CD4-positive, alpha-beta T cell (primary cell): ENCODE measurements at regions not wholly inside any gene's neighbourhood (a gene's known extent, or its start where the extent isn't known, plus 50 kb on each side); places are given as distances from the start of the nearest gene placed in this dataset.

ENCODE experiments used
- ATAC-seq: fragments of 200-7000 bp; cut with Tn5 transposase; one replicate; pipeline ENCODE4 v1.10.0; 2022; ENCODE audit warnings: mild to moderate bottlenecking; ENCODE audit not compliant: poor library complexity
- CTCF ChIA-PET: fragments of 350-600 bp; sonication (Branson Sonifier 250); formaldehyde crosslinking; loops from one replicate; lab custom pipeline; 2021; ENCODE audit warnings: antibody characterized with exemption, inconsistent platforms; lab: Charles Lee
- POLR2A ChIA-PET: fragments of 350-600 bp; sonication (Branson Sonifier 250); formaldehyde crosslinking; loops from one replicate; lab custom pipeline; 2021; ENCODE audit warnings: antibody characterized with exemption, inconsistent platforms; lab: Charles Lee
- DNase-seq, 14 experiments: peaks; one replicate each; pipeline ENCODE4 v3.0.0-alpha.2; 2013 to 2020; ENCODE audit warnings: mixed read lengths in 2 of 14
- H3K27ac ChIP-seq, 2 donors: one replicate each; pipeline versions ENCODE4 v1.5.1 to v1.7.0; 2013; ENCODE audit warnings: low read length in 2 of 2, low read depth in 1 of 2, mild to moderate bottlenecking in 1 of 2
- H3K27me3 ChIP-seq, 2 experiments: 1 replicate in 1 of 2; 2 replicates in 1 of 2; pipeline versions ENCODE4 v1.6.1 to v1.7.0; 2013; ENCODE audit warnings: low read length in 2 of 2, control low read depth in 1 of 2, mild to moderate bottlenecking in 1 of 2, moderate library complexity in 1 of 2; ENCODE audit not compliant: insufficient read depth in 2 of 2, control insufficient read depth in 1 of 2
- H3K36me3 ChIP-seq: one replicate; pipeline ENCODE4 v1.6.1; 2013; ENCODE audit warnings: low read length, control low read depth; ENCODE audit not compliant: insufficient read depth
- H3K4me1 ChIP-seq: one replicate; pipeline ENCODE4 v1.6.1; 2013; ENCODE audit warnings: low read length, control low read depth; ENCODE audit not compliant: insufficient read depth
- H3K4me3 ChIP-seq: one replicate; pipeline ENCODE4 v1.5.1; 2013; ENCODE audit warnings: mild to moderate bottlenecking, low read length, moderate library complexity
- H3K9me3 ChIP-seq, 2 experiments: 1 replicate in 1 of 2; 2 replicates in 1 of 2; pipeline versions ENCODE4 v1.6.1 to v1.7.0; 2013; ENCODE audit warnings: low read length in 2 of 2, mild to moderate bottlenecking in 2 of 2, control low read depth in 1 of 2, moderate library complexity in 1 of 2; ENCODE audit not compliant: control insufficient read depth in 1 of 2, insufficient read depth in 1 of 2
- H3K27ac Mint-ChIP-seq: one replicate; pipeline ENCODE4 v1.8.0; 2020; ENCODE audit warnings: mixed read lengths
- H3K27me3 Mint-ChIP-seq: one replicate; pipeline ENCODE4 v1.8.0; 2021; ENCODE audit warnings: mixed read lengths
- H3K36me3 Mint-ChIP-seq: one replicate; pipeline ENCODE4 v1.8.0; 2021; ENCODE audit warnings: low read depth, mixed read lengths
- H3K4me1 Mint-ChIP-seq: one replicate; pipeline ENCODE4 v1.8.0; 2021; ENCODE audit warnings: low read depth, mixed read lengths
- H3K4me3 Mint-ChIP-seq: one replicate; pipeline ENCODE4 v1.8.0; 2020; ENCODE audit warnings: mild to moderate bottlenecking, mixed read lengths
- H3K9me3 Mint-ChIP-seq: one replicate; pipeline ENCODE4 v1.8.0; 2020; ENCODE audit warnings: mixed read lengths
- CTCF ChIP-seq: fragments of 200-600 bp; IDR thresholded peaks from one replicate; pipeline ENCODE4 v1.8.0; 2022; ENCODE audit warnings: antibody characterized with exemption, mild to moderate bottlenecking
- intact Hi-C, 2 experiments: fragments of 100-400 bp; cut with DNase I in 1 of 2; cut with micrococcal nuclease in 1 of 2; formaldehyde crosslinking; loops; one replicate each; pipeline versions ENCODE4 v1.15.1 to v1.9.0; 2023 to 2025; cut with DNase I, micrococcal nuclease

- peaks cover 5% of the 10 kb centered on the region for H3K27me3 Mint-ChIP-seq
- H3K27ac ChIP-seq, result no peak overlapping the region
- H3K4me3 Mint-ChIP-seq, result no peak overlapping the region
- no peak for ATAC-seq
- TF ChIP-seq CTCF, result no peak
- no peak overlapping the region for H3K27ac Mint-ChIP-seq
- H3K4me1 ChIP-seq, result no peaks in the 10 kb centered on the region
- no peak overlapping the region for H3K4me3 ChIP-seq
- ChIA-PET CTCF (no interaction called here), POLR2A (no interaction called here)
- H3K36me3 Mint-ChIP-seq, result no peaks in the 10 kb centered on the region
- H3K4me1 Mint-ChIP-seq, result no peaks in the 10 kb centered on the region
- no peaks in the 10 kb centered on the region for H3K27me3 ChIP-seq
- H3K36me3 ChIP-seq, result no peaks in the 10 kb centered on the region
- DNase-seq, result no peak
- H3K9me3 Mint-ChIP-seq, result peaks cover 2% of the 10 kb centered on the region
- intact Hi-C loops, result no loop called here
- H3K9me3 ChIP-seq, result no peaks in the 10 kb centered on the region
These were observed 117.9 kb downstream of the ETAA1 start for GRCh38 chr2:67515056-67515455.

DNA sequence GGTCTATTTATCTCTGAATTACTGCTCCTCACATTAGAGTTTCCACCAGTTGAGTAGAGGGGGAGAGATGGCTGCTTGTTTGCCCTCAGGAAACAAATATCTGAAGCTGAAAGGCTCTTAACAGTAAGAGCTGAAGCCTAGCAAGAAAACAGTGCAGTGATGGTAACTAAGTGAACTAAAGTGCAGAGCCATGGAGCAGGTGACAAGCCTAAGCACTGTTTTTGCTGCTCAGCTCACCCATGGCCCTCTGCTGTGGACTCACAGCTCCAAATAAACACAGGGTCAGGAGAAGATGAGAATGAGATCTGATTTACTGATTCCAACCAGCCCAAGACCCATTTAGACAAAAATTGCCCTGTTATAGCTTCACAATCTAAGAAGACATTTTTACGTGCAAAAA lies 118.4 kb downstream of the ETAA1 start:
- ATAC-seq (no peak), DNase-seq (no peak)
- CTCF ChIA-PET, result no interaction called here
- Histone ChIP-seq H3K27me3 (no peaks in the 10 kb centered on the region), H3K36me3 (no peaks in the 10 kb centered on the region), H3K9me3 (no peaks in the 10 kb centered on the region), H3K27ac (no peak overlapping the region), H3K4me3 (no peak overlapping the region), H3K4me1 (no peaks in the 10 kb centered on the region)
- peaks cover 2% of the 10 kb centered on the region for H3K9me3 Mint-ChIP-seq
- peaks cover 5% of the 10 kb centered on the region for H3K27me3 Mint-ChIP-seq
- POLR2A ChIA-PET, result no interaction called here
- no peaks in the 10 kb centered on the region for H3K4me1 Mint-ChIP-seq
- no peak for TF ChIP-seq CTCF
- no peak overlapping the region for H3K27ac Mint-ChIP-seq
- H3K4me3 Mint-ChIP-seq, result no peak overlapping the region
- H3K36me3 Mint-ChIP-seq, result no peaks in the 10 kb centered on the region
- intact Hi-C loops, result no loop called here

GRCh38 chr2:67516362-67516761 lies 119.2 kb downstream of the ETAA1 start:
- Mint-ChIP-seq H3K36me3 (no peaks in the 10 kb centered on the region), H3K9me3 (peaks cover 2% of the 10 kb centered on the region), H3K27ac (no peak overlapping the region), H3K4me1 (no peaks in the 10 kb centered on the region), H3K4me3 (no peak overlapping the region), H3K27me3 (peaks cover 5% of the 10 kb centered on the region)
- Histone ChIP-seq H3K27ac (no peak overlapping the region), H3K4me1 (no peaks in the 10 kb centered on the region), H3K36me3 (no peaks in the 10 kb centered on the region), H3K27me3 (no peaks in the 10 kb centered on the region), H3K4me3 (no peak overlapping the region), H3K9me3 (no peaks in the 10 kb centered on the region)
- ATAC-seq (no peak), DNase-seq (no peak)
- CTCF ChIA-PET, result no interaction called here
- POLR2A ChIA-PET, result no interaction called here
- intact Hi-C loops, result no loop called here
- TF ChIP-seq CTCF, result no peak
